UCSD-AML1 (cell line): ENCODE measurements at regions not wholly inside any gene's neighbourhood (a gene's known extent, or its start where the extent isn't known, plus 50 kb on each side); places are given as distances from the start of the nearest gene placed in this dataset.
"Not testable (repeated sequence)": the region's sequence is repeated elsewhere in the genome, so short reads cannot be mapped to it uniquely, and the experiment has no call there.

Source experiments
- DNase-seq: peaks from one replicate; lab custom pipeline; 2025; ENCODE audit not compliant: unreplicated experiment; lab: John Stamatoyannopoulos, UW

- no peak for DNase-seq
Measured at GRCh38 chr2:58387701-58388100, 146.6 kb upstream of the FANCL start.

DNA sequence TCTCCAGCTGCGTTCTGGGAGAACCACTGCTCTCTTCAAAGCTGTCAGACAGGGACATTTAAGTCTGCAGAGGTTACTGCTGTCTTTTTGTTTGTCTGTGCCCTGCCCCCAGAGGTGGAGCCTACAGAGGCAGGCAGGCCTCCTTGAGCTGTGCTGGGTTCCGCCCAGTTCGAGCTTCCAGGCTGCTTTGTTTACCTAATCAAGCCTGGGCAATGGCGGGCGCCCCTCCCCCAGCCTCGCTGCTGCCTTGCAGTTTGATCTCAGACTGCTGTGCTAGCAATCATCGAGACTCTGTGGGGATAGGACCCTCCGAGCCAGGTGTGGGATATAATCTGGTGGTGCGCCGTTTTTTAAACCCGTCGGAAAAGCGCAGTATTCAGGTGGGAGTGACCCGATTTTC lies 145.8 kb upstream of the FANCL start:
- DNase-seq: not testable (repeated sequence)

DNA sequence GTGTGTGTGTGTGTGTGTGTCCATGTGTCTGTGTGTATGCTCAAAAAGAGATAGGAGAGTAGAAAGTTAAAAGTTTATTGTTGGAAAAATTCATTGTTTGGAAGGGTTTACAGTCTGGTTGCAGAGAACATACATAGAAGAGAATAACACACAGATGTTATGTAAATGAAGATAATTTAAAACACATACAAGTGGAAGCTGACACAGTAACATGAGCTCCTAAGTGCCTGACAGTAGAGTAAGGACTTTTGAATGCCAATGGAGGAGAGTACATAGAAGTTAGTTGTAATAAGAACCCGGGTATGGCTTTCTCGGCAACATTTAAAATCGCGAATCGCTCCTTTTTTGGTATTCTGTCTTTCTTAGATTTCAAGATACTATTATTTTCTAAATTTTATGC lies 137.0 kb upstream of the FANCL start:
- no peak for DNase-seq

DNA sequence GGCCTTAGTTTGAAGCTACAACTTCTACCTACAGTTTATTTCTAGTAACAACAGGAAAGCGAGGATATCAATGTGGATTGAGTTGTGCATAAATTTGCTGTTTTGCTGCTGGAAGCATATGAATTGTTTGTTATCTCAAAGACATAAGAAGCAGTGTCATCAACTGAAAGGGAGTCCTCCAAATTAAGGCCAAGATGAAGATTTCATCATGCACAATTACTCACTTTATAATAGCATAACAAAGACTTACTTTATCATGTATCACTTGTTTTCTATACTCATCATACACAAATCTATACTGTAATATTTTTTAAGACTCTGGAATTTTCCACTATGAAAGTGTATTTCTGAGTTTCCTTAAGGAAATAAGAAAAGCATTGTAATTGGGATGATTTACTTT lies 136.1 kb upstream of the FANCL start:
- DNase-seq: no peak

DNA sequence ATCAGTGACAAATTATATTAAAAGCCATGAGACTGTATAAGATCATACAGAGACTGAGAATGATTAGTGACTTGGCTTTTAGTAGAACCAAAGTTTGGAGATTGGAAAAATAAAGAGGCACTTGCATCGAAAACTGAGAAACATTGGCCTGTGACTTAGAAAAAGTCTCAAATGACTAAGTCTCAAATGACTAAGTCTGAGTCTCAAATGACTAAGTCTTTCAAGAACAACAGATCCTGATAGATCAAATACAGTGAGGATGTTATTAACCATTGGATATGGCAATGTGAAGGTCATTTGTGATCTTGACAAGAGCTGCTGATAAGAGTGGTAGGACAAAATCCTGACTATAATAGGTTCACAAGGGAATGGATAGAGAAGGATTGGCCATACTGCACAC lies 135.5 kb upstream of the FANCL start:
- no peak for DNase-seq

- DNase-seq: no peak
Measured at GRCh38 chr2:58369594-58369993, 128.5 kb upstream of the FANCL start.

DNA sequence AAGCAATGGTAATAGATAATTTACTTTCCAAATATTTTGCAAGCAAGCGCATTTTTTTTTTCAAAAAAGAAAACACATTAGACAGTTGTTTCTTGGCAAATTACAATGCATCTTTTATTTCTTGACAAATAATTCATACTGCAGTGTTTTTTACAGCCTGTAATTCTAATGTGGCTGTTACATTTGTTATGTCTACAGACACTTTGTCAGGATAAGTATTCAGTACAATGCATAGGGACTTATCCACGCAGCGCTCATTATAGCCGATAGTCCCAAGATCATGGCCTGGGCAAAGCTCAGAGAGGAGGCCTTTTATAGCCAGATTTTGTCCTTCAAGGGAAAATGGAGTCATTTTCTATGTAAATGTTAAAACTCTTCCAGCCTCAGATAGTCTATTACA lies 123.0 kb upstream of the FANCL start:
- DNase-seq: no peak

DNA sequence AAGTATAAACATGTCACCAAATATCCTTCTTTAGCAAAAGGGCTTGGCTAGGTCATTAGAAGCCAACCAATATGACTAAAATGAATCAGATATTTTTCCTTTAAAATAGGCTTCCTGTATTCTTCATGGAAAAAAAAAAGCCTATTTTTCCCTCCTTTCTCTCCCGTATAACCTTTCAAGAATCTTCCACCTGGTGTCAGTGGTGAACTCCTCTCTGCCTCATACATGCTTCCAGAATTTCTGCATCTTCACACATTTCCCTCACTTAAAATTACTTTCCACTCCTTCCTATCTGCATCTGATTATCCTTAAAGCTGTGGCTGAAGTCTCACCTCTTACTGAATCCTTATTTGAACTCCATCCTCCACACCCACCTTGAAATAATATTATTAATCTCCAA lies 116.9 kb upstream of the FANCL start:
- DNase-seq: no peak

- no peak for DNase-seq
Measured at GRCh38 chr2:58357521-58357920, 116.4 kb upstream of the FANCL start.

DNA sequence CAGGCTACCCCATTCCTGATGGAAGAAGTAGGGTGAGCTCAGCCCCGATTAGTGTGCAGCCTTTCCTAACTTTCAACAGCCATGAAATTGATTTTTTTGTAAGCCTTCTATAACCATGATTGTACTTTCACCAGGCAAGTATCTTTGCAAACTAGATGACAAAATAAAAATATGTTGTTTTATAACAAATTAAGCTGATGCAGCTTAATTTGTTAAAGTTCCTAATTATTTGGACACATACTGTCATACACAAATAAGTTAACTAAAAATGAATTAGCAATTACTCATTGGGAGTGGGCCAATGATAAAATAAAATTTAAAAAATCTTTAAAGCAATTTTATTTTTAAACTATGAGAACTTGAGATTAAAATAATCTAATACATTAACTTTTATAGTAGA lies 113.1 kb upstream of the FANCL start:
- DNase-seq: no peak

GRCh38 chr2:58350484-58350883 lies 109.4 kb upstream of the FANCL start:
- DNase-seq: no peak

GRCh38 chr2:58347810-58348209 lies 106.7 kb upstream of the FANCL start:
- no peak for DNase-seq

- no peak for DNase-seq
Measured at GRCh38 chr2:58341047-58341446, 99.9 kb upstream of the FANCL start.

DNA sequence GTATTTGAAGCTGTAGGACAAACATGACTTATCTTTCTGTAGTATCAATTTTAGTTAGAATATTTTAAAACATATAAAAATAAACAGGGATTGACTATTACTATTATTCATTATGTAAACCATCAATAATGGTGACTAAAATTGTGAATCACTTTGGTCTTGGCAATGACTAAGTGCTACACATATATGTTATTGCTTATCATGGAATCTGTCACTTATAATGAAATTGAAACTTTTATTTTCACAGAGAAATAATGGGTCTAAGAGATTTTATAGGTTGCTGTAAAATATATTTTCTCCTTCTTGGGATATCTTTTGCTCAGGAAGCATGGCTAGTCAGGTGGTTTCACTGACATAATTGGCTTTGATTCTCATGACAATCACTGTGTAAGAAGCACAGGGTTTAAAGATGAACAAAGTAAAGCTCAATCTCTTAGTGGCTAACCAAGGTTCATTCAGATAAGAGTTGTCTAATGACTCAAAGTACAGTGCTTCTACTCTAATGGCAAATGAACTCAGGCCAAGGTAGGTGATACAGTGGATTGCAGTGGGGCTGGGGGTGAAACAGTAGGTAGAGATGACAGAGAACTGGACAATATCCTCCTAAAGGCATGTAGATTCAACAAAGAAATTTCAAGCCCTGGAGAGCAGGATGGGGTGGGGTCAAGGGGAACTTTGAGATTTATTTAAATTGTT lies 98.6 kb upstream of the FANCL start:
- DNase-seq: no peak

DNA sequence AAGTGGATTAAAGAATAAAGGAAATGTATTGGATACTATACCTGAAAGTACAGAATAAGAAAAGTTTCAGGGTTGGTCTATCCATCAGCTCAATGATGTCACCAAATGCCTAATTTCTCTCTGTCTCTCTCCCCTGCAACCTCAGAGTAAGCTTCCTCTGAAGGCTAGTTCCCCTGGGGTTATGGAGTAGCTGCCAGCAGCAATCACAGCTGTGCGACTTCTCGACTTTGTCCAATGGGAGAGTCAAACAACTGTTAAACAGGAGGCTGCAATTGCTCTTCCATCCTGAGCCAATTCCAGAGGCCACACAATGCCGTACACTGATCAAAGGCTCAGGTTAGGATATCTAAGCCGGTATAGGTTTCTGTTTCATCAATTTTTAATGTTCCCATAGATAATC lies 95.3 kb upstream of the FANCL start:
- DNase-seq: no peak

- DNase-seq: no peak
Measured at GRCh38 chr2:58334414-58334813, 93.3 kb upstream of the FANCL start.

GRCh38 chr2:58325296-58325895 lies 84.3 kb upstream of the FANCL start:
- DNase-seq: not testable (repeated sequence)

- DNase-seq: no peak
Measured at GRCh38 chr2:58319481-58319880, 78.4 kb upstream of the FANCL start.

DNA sequence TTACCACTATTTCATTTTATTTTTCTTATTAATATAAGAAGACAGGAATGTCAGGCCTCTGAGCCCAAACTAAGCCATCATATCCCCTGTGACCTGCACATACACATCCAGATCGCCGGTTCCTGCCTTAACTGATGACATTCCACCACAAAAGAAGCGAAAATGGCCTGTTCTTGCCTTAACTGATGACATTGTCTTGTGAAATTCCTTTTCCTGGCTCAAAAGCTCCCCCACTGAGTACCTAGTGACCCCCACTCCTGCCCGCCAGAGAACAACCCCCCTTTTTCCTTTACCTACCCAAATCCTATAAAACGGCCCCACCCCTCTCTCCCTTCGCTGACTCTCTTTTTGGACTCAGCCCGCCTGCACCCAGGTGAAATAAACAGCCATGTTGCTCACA lies 77.8 kb upstream of the FANCL start:
- not testable (repeated sequence) for DNase-seq

- no peak for DNase-seq
Measured at GRCh38 chr2:58313926-58314325, 72.8 kb upstream of the FANCL start.

DNA sequence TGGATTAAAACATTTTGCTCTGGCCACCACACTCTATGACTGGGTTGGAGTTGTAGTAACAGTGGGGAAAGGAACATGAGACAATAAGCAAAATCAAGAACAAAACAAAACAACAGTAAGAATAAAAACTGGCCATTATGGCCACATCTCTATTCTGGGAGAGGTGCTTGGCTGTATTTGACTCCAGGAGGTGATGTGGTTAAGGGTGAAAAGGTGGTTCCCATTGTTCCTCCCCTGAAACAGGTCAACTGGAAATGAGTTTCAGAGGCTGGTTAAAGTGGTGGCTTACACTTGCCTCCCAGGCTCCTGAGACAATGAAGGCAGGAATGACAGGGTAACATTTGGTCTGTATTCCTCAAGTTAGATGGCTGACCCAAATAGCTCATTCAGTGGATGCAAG lies 67.3 kb upstream of the FANCL start:
- no peak for DNase-seq

- no peak for DNase-seq
Measured at GRCh38 chr2:58304843-58305242, 63.7 kb upstream of the FANCL start.

- no peak for DNase-seq
Measured at GRCh38 chr2:58299123-58299522, 58.0 kb upstream of the FANCL start.
